ENCODE measurements at regions not wholly inside any gene's neighbourhood (a gene's known extent, or its start where the extent isn't known, plus 50 kb on each side); places are given as distances from the start of the nearest gene placed in this dataset.

DNA sequence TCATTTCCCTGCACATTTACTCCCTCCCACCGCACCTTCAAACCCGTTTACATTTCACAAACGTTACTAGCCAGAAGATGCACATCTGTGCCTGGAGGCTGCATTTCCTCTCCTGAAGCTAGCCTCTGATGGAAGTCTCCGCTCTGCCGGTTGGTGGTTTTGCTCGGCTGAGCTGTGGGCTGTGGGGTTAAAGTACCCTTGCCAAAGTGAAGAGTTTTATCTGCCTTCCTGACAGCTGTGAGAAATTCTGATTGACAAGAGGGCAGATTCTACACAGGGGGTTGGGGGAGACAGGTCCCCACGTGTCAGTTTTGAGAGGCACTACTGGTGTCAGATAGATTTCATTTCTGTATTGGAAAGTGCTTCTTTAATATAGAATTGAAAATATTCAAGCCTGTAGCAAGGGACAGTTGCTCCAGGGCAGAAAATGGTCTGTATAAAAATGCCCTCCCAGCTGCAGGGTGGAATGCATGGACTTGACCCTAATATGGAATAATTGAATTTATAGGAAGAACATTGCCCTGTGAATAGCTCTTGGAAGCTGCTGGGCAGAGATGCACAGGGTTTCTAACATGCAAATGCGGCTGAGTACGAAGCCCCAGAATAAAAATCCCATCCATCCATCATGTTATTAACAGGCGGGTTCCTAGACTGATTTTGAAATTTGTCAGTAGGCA is 201.1 kb upstream of the RGMA start:
- Histone ChIP-seq H2AK5ac (ENCODE audit: low read depth, low read length) (no peak overlapping the region), H3K36me3 (ENCODE audit: control insufficient read depth, insufficient read depth, low read length) (no peaks in the 10 kb centered on the region), H4K20me1 (ENCODE audit: insufficient read depth, low read length) (no peaks in the 10 kb centered on the region), H3K9me1 (ENCODE audit: insufficient read depth, low read length) (no peaks in the 10 kb centered on the region), H3K23ac (ENCODE audit: low read depth, low read length) (no peak overlapping the region), H3K56ac (ENCODE audit: extremely low read depth, insufficient read depth, low read length) (no peak overlapping the region), H4K5ac (ENCODE audit: low read depth, low read length) (no peak overlapping the region), H3K4ac (ENCODE audit: low read depth, low read length) (no peak overlapping the region), H2AFZ (replicated peaks; ENCODE audit: low read length, poor library complexity) (no peak overlapping the region), H2BK5ac (ENCODE audit: low read depth, low read length, poor library complexity, severe bottlenecking) (no peak overlapping the region), H3K4me1 (ENCODE audit: control insufficient read depth, insufficient read depth, low read length) (no peaks in the 10 kb centered on the region), H3K9me3 (ENCODE audit: control insufficient read depth, insufficient read depth, low read length) (peaks cover 15% of the 10 kb centered on the region), H3K4me2 (ENCODE audit: low read depth, low read length) (no peak overlapping the region), H4K8ac (ENCODE audit: low read depth in 2 of 2, low read length in 2 of 2) (no peak overlapping the region), H2BK15ac (ENCODE audit: low read depth, low read length) (no peak overlapping the region), H3K4me3 (ENCODE audit: insufficient read depth, low read depth, low read length) (no peak overlapping the region), H2AK9ac (replicated peaks; ENCODE audit: low read depth, low read length, poor library complexity) (no peak overlapping the region), H4K91ac (ENCODE audit: insufficient read depth, low read depth, low read length) (no peak overlapping the region), H3K27me3 (ENCODE audit: control insufficient read depth, insufficient read depth, low read length) (no peaks in the 10 kb centered on the region), H2BK20ac (ENCODE audit: low read depth, low read length) (no peak overlapping the region), H2BK120ac (ENCODE audit: low read depth, low read length) (no peak overlapping the region), H3K9ac (ENCODE audit: low read depth, low read length) (no peak overlapping the region), H3K27ac (ENCODE audit: insufficient read depth, low read length) (no peak overlapping the region), H3K18ac (ENCODE audit: low read depth, low read length) (no peak overlapping the region), H3K14ac (replicated peaks; ENCODE audit: low read depth, low read length) (no peak overlapping the region), H3K79me1 (ENCODE audit: low read depth in 1 of 2, low read length in 2 of 2) (no peaks in the 10 kb centered on the region)
- in situ Hi-C loops (cut with MboI; ENCODE audit: low sequenced_read_pairs): no loop called here
- DNase-seq (no peak), ATAC-seq (ENCODE audit: low read depth) (no peak)
- 13% methylated on average over 3 of the region's 10 CpGs; no CpG with 5 or more reads in 1 of the 2 experiments for WGBS, 2 experiments (ENCODE audit: extremely low coverage in 2 of 2, insufficient read length in 1 of 2)
- CTCF ChIA-PET: no interaction called here
- intact Hi-C loops (cut with micrococcal nuclease): no loop called here
- BruUV-seq (replicated peaks): no TSS peak
- POLR2A ChIA-PET (ENCODE audit: unreplicated experiment): no interaction called here
- dilution Hi-C loops (cut with HindIII; ENCODE audit: low sequenced_read_pairs, unreplicated experiment): no loop called here
- TF ChIP-seq MAZ (IDR thresholded peaks at IDR 0.05; ENCODE audit: borderline replicate concordance, low read depth, low read length) (no peak), SMC3 (IDR thresholded peaks at IDR 0.05; ENCODE audit: low read depth, low read length) (no peak), MXI1 (IDR thresholded peaks at IDR 0.05; ENCODE audit: borderline replicate concordance, low read depth, low read length) (no peak)
- TF ChIP-seq, protein P1, sequence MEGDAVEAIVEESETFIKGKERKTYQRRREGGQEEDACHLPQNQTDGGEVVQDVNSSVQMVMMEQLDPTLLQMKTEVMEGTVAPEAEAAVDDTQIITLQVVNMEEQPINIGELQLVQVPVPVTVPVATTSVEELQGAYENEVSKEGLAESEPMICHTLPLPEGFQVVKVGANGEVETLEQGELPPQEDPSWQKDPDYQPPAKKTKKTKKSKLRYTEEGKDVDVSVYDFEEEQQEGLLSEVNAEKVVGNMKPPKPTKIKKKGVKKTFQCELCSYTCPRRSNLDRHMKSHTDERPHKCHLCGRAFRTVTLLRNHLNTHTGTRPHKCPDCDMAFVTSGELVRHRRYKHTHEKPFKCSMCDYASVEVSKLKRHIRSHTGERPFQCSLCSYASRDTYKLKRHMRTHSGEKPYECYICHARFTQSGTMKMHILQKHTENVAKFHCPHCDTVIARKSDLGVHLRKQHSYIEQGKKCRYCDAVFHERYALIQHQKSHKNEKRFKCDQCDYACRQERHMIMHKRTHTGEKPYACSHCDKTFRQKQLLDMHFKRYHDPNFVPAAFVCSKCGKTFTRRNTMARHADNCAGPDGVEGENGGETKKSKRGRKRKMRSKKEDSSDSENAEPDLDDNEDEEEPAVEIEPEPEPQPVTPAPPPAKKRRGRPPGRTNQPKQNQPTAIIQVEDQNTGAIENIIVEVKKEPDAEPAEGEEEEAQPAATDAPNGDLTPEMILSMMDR (conservative IDR thresholded peaks at IDR 0.05; ENCODE audit: low read depth, low read length): no peak
